Liver (tissue), 8 donors: ENCODE measurements at regions not wholly inside any gene's neighbourhood (a gene's known extent, or its start where the extent isn't known, plus 50 kb on each side); places are given as distances from the start of the nearest gene placed in this dataset.

ENCODE experiments used
- DNase-seq: peaks from one replicate; pipeline ENCODE4 v3.0.0-alpha.2; 2017; ENCODE audit warnings: low spot score
- H3K27ac ChIP-seq, 2 donors: one replicate each; pipeline ENCODE4 v1.7.0; 2013; ENCODE audit warnings: inconsistent platforms in 2 of 2, low read length in 2 of 2, control low read depth in 1 of 2, low read depth in 1 of 2, mild to moderate bottlenecking in 1 of 2
- H3K27me3 ChIP-seq, 4 donors: one replicate each; pipeline versions ENCODE4 v1.6.1 to v1.7.0; 2013; ENCODE audit warnings: low read length in 3 of 4, inconsistent platforms in 1 of 4, mild to moderate bottlenecking in 1 of 4, moderate library complexity in 1 of 4; ENCODE audit not compliant: control insufficient read depth in 4 of 4, insufficient read depth in 4 of 4
- H3K36me3 ChIP-seq, 4 donors: one replicate each; pipeline versions ENCODE4 v1.6.1 to v1.7.0; 2013; ENCODE audit warnings: low read length in 3 of 4, mild to moderate bottlenecking in 3 of 4, low read depth in 1 of 4, moderate library complexity in 1 of 4; ENCODE audit not compliant: control insufficient read depth in 4 of 4, insufficient read depth in 3 of 4
- H3K4me1 ChIP-seq, 4 donors: one replicate each; pipeline versions ENCODE4 v1.6.1 to v1.7.0; 2013; ENCODE audit warnings: low read length in 3 of 4, mild to moderate bottlenecking in 3 of 4, moderate library complexity in 1 of 4; ENCODE audit not compliant: control insufficient read depth in 4 of 4, insufficient read depth in 4 of 4
- H3K4me3 ChIP-seq, 3 donors: one replicate each; pipeline versions ENCODE4 v1.6.1 to v1.7.0; 2013; ENCODE audit warnings: low read length in 3 of 3, control low read depth in 1 of 3, low read depth in 1 of 3, mild to moderate bottlenecking in 1 of 3
- H3K9ac ChIP-seq, 2 donors: one replicate each; pipeline ENCODE4 v1.7.0; 2013; ENCODE audit warnings: low read length in 2 of 2, mild to moderate bottlenecking in 2 of 2, moderate library complexity in 2 of 2, control low read depth in 1 of 2, low read depth in 1 of 2
- H3K9me3 ChIP-seq, 4 donors: one replicate each; pipeline versions ENCODE4 v1.6.1 to v1.7.0; 2013; ENCODE audit warnings: low read length in 3 of 4; ENCODE audit not compliant: control insufficient read depth in 4 of 4
- ATF3 ChIP-seq: IDR thresholded peaks from 2 replicates; pipeline ENCODE4 v1.6.1; 2016; ENCODE audit warnings: antibody characterized with exemption
- CTCF ChIP-seq: fragments of 150-350 bp; IDR thresholded peaks from 2 replicates; pipeline ENCODE4 v1.5.1; 2017; ENCODE audit warnings: improper control_type of control experiment, low read depth, low read length; ENCODE audit not compliant: missing input control
- EGR1 ChIP-seq, 2 donors: IDR thresholded peaks; 2 replicates each; pipeline ENCODE4 v1.6.1; 2016 to 2018; ENCODE audit warnings: antibody characterized with exemption in 2 of 2, low read depth in 2 of 2
- FOXA1 ChIP-seq: IDR thresholded peaks from 2 replicates; pipeline ENCODE4 v1.6.1; 2016; ENCODE audit warnings: antibody characterized with exemption
- FOXA2 ChIP-seq: IDR thresholded peaks from 2 replicates; pipeline ENCODE4 v1.6.1; 2016; ENCODE audit warnings: antibody characterized with exemption
- GABPA ChIP-seq, 2 donors: IDR thresholded peaks in 1 of 2; conservative IDR thresholded peaks in 1 of 2; 2 replicates each; pipeline ENCODE4 v1.6.1; 2016; ENCODE audit warnings: antibody characterized with exemption in 2 of 2, mild to moderate bottlenecking in 1 of 2, moderate library complexity in 1 of 2
- HNF4A ChIP-seq, 2 donors: conservative IDR thresholded peaks; 2 replicates each; pipeline ENCODE4 v1.6.1; 2016; ENCODE audit warnings: antibody characterized with exemption in 2 of 2, mild to moderate bottlenecking in 2 of 2
- HNF4G ChIP-seq: IDR thresholded peaks from 2 replicates; pipeline ENCODE4 v1.6.1; 2016; ENCODE audit warnings: antibody characterized with exemption
- JUND ChIP-seq, 2 donors: IDR thresholded peaks; 2 replicates each; pipeline ENCODE4 v1.6.1; 2016; ENCODE audit warnings: antibody characterized with exemption in 2 of 2
- MAX ChIP-seq: IDR thresholded peaks from 2 replicates; pipeline ENCODE4 v1.6.1; 2016; ENCODE audit warnings: antibody characterized with exemption
- NR2F2 ChIP-seq: IDR thresholded peaks from 2 replicates; pipeline ENCODE4 v1.6.1; 2016; ENCODE audit warnings: antibody characterized with exemption
- RAD21 ChIP-seq, 2 donors: IDR thresholded peaks; 2 replicates each; pipeline ENCODE4 v1.6.1; 2016; ENCODE audit warnings: antibody characterized with exemption in 2 of 2, mild to moderate bottlenecking in 2 of 2
- RXRA ChIP-seq, 2 donors: IDR thresholded peaks; 2 replicates each; pipeline ENCODE4 v1.6.1; 2017 to 2018; ENCODE audit warnings: antibody characterized with exemption in 2 of 2, mild to moderate bottlenecking in 1 of 2
- SP1 ChIP-seq: IDR thresholded peaks from 2 replicates; pipeline ENCODE4 v1.6.1; 2018; ENCODE audit warnings: antibody characterized with exemption, mild to moderate bottlenecking
- TAF1 ChIP-seq: conservative IDR thresholded peaks from 2 replicates; pipeline ENCODE4 v1.6.1; 2016; ENCODE audit warnings: antibody characterized with exemption, mild to moderate bottlenecking
- YY1 ChIP-seq: IDR thresholded peaks from 2 replicates; pipeline ENCODE4 v1.6.1; 2016; ENCODE audit warnings: antibody characterized with exemption, mild to moderate bottlenecking
- ZBTB33 ChIP-seq: IDR thresholded peaks from 2 replicates; pipeline ENCODE4 v1.6.1; 2016; ENCODE audit warnings: antibody characterized with exemption
- WGBS: extraction: QIAGEN DNeasy Blood & Tissue Kit; methylation state at CpG from one replicate; pipeline ENCODE4 v1.1.7; 2013; 5-methylcytosine and 5-hydroxymethylcytosine counted together
- donor health status: healthy.
- donor health status: healthy.
- donor health status: healthy.
- donor health status: healthy.
- donor health status: healthy.

GRCh38 chr17:37824534-37825485 lies 80.0 kb upstream of the HNF1B start:
- Histone ChIP-seq H3K36me3 (no peaks in the 10 kb centered on the region), H3K9me3 (no peaks in the 10 kb centered on the region), H3K9ac (no peak overlapping the region), H3K4me3 (no peak overlapping the region), H3K27ac (no peak overlapping the region), H3K27me3 (no peaks in the 10 kb centered on the region), H3K4me1 (peaks cover 4 to 12% (median 7%) of the 10 kb centered on the region in 4 donors)
- 52% methylated on average over 13 of the region's 13 CpGs for WGBS
- no peak for DNase-seq
- TF ChIP-seq TAF1: no peak
- TF ChIP-seq JUND (IDR thresholded peaks at IDR 0.05): no peak
- TF ChIP-seq MAX: no peak
- no peak for TF ChIP-seq SP1
- TF ChIP-seq HNF4A (conservative IDR thresholded peaks at IDR 0.05): no peak
- no peak for TF ChIP-seq YY1
- TF ChIP-seq ZBTB33: no peak
- no peak for TF ChIP-seq RXRA (IDR thresholded peaks at IDR 0.05)
- no peak for TF ChIP-seq RAD21 (IDR thresholded peaks at IDR 0.05)
- TF ChIP-seq CTCF: no peak
- TF ChIP-seq NR2F2: no peak
- no peak for TF ChIP-seq FOXA2
- TF ChIP-seq HNF4G: no peak
- TF ChIP-seq FOXA1: no peak
- TF ChIP-seq GABPA (IDR thresholded peaks at IDR 0.05 in 1 of 2, conservative IDR thresholded peaks at IDR 0.05 in 1 of 2): no peak
- no peak for TF ChIP-seq EGR1 (IDR thresholded peaks at IDR 0.05; ENCODE audit: low read depth in 2 of 2)
- TF ChIP-seq ATF3: no peak

GRCh38 chr17:37823996-37824395 lies 79.1 kb upstream of the HNF1B start:
- Histone ChIP-seq H3K36me3 (no peaks in the 10 kb centered on the region), H3K4me1 (peaks cover 4 to 12% (median 7%) of the 10 kb centered on the region in 4 donors), H3K27ac (no peak overlapping the region), H3K9me3 (no peaks in the 10 kb centered on the region), H3K4me3 (no peak overlapping the region), H3K9ac (no peak overlapping the region), H3K27me3 (no peaks in the 10 kb centered on the region)
- DNase-seq: no peak
- TF ChIP-seq HNF4G (no peak), FOXA2 (no peak), ZBTB33 (no peak), ATF3 (no peak)
